Activated T-cell treated with anti-CD3 and anti-CD28 coated beads, Interleukin-2, amount 50 U/mL, for 72 hours (primary cell): ENCODE measurements at regions not wholly inside any gene's neighbourhood (a gene's known extent, or its start where the extent isn't known, plus 50 kb on each side); places are given as distances from the start of the nearest gene placed in this dataset.

Experiments
- ATAC-seq, 2 donors: fragments of 150-1000 bp; cut with Tn5 transposase; replicated peaks in 1 of 2; 2 replicates each; pipeline ENCODE4 v1.10.0; 2021; ENCODE audit warnings: moderate library complexity in 2 of 2, mild to moderate bottlenecking in 1 of 2
- DNase-seq, 2 donors: peaks; one replicate each; pipeline ENCODE4 v3.0.0; 2021 to 2022; ENCODE audit warnings: mixed read lengths in 1 of 2
- H3K27ac Mint-ChIP-seq: one replicate; pipeline ENCODE4 v1.8.0; 2022; ENCODE audit warnings: mild to moderate bottlenecking, moderate library complexity, mixed read lengths
- H3K27me3 Mint-ChIP-seq: one replicate; pipeline ENCODE4 v1.8.0; 2022; ENCODE audit warnings: low read depth, mixed read lengths
- H3K36me3 Mint-ChIP-seq, 2 donors: one replicate each; pipeline ENCODE4 v1.8.0; 2022; ENCODE audit warnings: mixed read lengths in 2 of 2, mild to moderate bottlenecking in 1 of 2; ENCODE audit not compliant: insufficient read depth in 2 of 2
- H3K4me1 Mint-ChIP-seq: one replicate; pipeline ENCODE4 v1.8.0; 2022; ENCODE audit warnings: low read depth, mixed read lengths
- H3K4me3 Mint-ChIP-seq, 2 donors: one replicate each; pipeline ENCODE4 v1.8.0; 2022; ENCODE audit warnings: mild to moderate bottlenecking in 2 of 2, mixed read lengths in 2 of 2, moderate library complexity in 2 of 2
- H3K9me3 Mint-ChIP-seq, 2 donors: one replicate each; pipeline ENCODE4 v1.8.0; 2022; ENCODE audit warnings: mixed read lengths in 2 of 2

DNA sequence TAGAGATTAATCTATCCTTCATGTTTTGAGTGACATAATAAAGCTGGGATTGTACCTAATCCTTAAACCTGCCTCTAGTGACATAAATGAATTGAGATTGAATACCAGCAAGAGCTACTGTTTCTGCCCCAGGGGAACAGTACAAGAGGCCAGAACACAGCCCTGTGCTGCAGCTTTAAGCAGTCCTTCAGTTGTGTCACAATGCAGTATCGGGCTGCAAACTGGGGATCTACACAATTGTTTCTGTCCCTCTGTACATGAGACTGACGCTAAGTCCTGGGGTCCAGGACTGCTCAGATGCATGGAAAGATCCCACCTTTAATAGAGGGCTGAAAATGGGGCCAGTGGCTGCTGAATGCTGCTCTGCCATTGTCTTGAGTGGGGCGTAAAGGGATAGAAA, 87.5 kb downstream of the MINAR1 start:
- Mint-ChIP-seq H3K4me3 (no peak overlapping the region), H3K9me3 (no peaks in the 10 kb centered on the region), H3K36me3 (no peaks in the 10 kb centered on the region), H3K27ac (no peak overlapping the region), H3K27me3 (peaks cover 20% of the 10 kb centered on the region), H3K4me1 (no peaks in the 10 kb centered on the region)
- no peak for ATAC-seq
- DNase-seq, result no peak

DNA sequence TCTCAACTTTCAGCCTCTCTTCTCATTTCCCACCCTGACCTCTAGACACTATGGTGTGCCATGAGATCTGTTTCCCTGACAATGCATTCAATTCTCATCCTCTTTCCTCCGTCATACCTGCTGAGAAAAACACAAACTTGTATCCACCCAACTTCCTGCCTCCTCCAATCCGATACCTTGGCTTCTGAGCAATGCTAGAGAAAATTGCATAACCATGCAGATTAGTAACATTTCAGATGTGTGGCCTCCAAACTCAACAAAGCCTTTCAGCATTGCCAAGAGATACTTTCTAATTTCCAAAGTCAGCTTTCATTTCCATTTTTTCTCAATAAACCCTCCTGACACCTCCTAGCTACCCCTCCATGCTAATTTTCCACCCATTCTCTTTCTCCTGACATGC, 88.5 kb downstream of the MINAR1 start:
- Mint-ChIP-seq H3K9me3 (no peaks in the 10 kb centered on the region), H3K4me1 (no peaks in the 10 kb centered on the region), H3K27me3 (peaks cover 20% of the 10 kb centered on the region), H3K27ac (no peak overlapping the region), H3K4me3 (no peak overlapping the region), H3K36me3 (no peaks in the 10 kb centered on the region)
- ATAC-seq, result no peak
- DNase-seq, result no peak

DNA sequence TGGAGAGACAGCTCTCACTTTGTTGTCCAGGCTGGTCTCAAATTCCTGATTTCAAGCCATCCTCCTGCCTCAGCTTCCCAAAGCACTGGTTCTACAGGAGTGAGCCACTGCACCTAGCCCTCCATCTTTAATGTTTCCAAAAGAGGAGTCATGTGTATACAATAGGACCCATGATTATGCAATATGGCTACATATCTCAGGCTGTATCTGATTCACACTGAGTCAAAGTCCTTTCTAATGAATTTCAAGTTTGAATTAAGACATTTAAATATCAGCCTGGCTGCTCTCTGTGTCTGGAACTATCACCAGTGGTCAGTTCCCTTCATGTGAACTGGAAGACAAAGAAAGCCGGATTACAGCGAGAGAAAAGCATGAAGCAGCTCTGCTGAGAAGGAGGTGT, 90.5 kb downstream of the MINAR1 start:
- Mint-ChIP-seq H3K9me3 (peaks cover 0 to 1% of the 10 kb centered on the region in 2 donors), H3K27me3 (peaks cover 14% of the 10 kb centered on the region), H3K4me3 (no peak overlapping the region), H3K4me1 (no peaks in the 10 kb centered on the region), H3K36me3 (no peaks in the 10 kb centered on the region), H3K27ac (no peak overlapping the region)
- DNase-seq (no peak), ATAC-seq (no peak)

DNA sequence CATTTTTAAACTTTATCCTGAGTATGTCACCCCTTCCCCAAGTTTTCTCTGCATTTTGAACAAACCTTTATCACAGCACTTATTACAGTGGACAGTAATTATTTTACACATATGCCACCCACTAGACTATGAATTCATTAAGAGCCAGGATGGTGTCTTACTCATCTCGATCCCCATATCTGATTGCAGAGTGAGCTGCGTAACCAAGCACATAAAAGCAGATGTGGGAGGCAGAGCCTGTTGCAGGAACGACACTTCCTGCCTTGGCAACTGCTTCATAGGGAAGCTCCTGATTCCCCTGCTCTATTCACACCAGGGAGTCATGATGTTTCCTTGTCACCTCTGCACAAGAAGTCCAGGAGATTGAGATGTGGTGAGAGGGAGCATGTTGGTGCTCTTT, 91.1 kb downstream of the MINAR1 start:
- H3K4me1 Mint-ChIP-seq, result no peaks in the 10 kb centered on the region
- ATAC-seq (no peak), DNase-seq (no peak)
- H3K9me3 Mint-ChIP-seq, result peaks cover 0 to 2% of the 10 kb centered on the region in 2 donors
- no peak overlapping the region for H3K4me3 Mint-ChIP-seq
- no peak overlapping the region for H3K27ac Mint-ChIP-seq
- H3K36me3 Mint-ChIP-seq, result no peaks in the 10 kb centered on the region
- H3K27me3 Mint-ChIP-seq, result peaks cover 15% of the 10 kb centered on the region

DNA sequence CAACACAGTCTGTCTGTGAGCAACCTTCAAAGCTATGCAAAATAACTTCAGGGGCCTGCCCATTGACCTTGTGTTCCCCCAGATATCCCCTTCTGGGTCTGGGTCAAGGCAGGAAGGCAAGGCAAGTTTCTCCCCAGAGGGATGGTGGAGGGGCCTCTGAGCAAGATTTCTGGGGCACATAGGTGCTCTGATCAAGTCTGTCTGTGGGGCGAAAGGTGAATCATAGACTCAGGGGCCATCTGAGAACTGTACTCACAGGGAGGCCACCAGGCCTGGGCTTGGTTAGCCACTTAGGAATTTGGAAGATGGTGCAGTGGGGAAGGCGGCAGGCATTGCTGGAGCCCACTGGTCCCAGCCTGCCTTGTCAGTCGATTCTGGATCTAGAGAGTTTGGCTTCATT, 92.4 kb downstream of the MINAR1 start:
- no peaks in the 10 kb centered on the region for H3K4me1 Mint-ChIP-seq
- ATAC-seq, result no peak

DNA sequence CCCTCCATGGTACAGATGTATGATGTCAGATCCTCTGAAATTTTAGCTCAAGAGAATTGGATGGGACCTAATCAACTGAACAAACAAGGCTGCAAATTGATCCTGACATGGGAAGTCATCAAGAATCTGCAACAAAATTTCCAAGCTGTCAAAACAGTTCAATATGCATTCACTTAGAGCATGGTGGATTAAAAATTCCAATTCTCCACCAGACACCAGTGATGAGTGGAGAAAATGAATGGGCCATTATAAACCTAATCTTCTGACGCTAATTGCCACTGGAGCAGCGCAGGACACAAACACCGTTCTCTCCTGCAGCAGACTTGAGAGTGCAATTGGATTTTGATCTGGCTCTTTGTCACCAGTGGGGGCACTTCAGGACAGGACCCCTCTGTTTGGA, 94.2 kb downstream of the MINAR1 start:
- ATAC-seq (no peak), DNase-seq (no peak)
- peaks cover 24% of the 10 kb centered on the region for H3K27me3 Mint-ChIP-seq
- no peak overlapping the region for H3K27ac Mint-ChIP-seq
- no peaks in the 10 kb centered on the region for H3K4me1 Mint-ChIP-seq
- peaks cover 0 to 2% of the 10 kb centered on the region in 2 donors for H3K9me3 Mint-ChIP-seq
- no peak overlapping the region for H3K4me3 Mint-ChIP-seq
- no peaks in the 10 kb centered on the region for H3K36me3 Mint-ChIP-seq

More for the DNA sequence above, 92.4 kb downstream of the MINAR1 start:
- Mint-ChIP-seq H3K4me3 (no peak overlapping the region), H3K9me3 (peaks cover 0 to 2% of the 10 kb centered on the region in 2 donors), H3K27me3 (peaks cover 25% of the 10 kb centered on the region), H3K36me3 (no peaks in the 10 kb centered on the region), H3K27ac (no peak overlapping the region)
- no peak for DNase-seq

DNA sequence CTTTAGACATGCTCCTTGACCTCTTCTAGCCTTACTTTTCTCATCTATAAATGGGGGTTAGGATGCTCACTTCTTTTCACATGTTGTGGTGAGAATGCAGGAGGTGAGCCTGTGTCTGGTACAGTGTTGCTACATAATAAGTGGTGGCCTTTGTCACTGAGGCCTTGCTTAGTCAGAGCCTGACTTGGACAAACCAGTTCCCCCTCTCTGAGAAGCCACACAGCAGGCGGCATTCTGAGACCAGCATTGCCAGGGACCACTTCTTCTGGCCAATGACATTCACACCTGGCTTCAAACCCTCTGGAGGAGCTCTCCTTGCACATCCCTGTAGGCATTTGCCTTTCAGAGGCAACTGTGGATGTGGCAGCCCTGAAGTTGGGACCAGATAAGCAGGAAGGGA, 95.7 kb downstream of the MINAR1 start:
- peaks cover 22% of the 10 kb centered on the region for H3K27me3 Mint-ChIP-seq
- DNase-seq, result no peak

DNA sequence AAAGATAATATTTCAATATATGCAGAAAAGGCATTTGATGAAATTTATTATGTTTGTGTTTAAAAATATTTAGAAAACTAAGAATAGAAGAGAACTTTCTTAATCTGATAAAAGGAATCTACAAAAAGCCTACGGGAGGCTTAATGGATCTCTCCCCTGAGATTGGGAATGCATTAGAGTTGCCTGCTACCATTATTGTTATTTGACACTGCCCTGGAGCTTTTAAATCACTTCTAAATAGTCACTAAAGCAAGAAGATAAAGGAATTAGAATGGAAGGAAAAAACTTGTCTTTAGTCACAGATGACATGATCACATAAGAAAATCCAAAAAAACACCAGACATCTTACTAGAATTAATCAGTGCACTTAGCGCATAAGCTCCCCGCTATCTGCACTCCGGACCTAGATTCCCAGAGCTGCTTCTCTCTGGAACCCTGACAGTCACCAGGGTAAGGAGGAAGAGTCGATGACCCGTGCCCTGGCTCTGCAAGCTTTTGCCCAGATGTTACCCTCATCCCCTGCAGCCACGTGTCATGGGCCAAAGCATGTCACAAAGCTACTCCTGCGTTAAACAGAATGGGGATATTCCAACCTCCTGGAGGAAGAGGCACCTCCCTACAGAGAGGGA, 97.1 kb downstream of the MINAR1 start:
- Mint-ChIP-seq H3K4me1 (no peaks in the 10 kb centered on the region), H3K4me3 (no peak overlapping the region), H3K27me3 (peaks cover 22% of the 10 kb centered on the region), H3K36me3 (no peaks in the 10 kb centered on the region), H3K27ac (no peak overlapping the region), H3K9me3 (peaks cover 0 to 2% of the 10 kb centered on the region in 2 donors)
- DNase-seq (no peak), ATAC-seq (no peak)

More for the DNA sequence above, 95.7 kb downstream of the MINAR1 start:
- ATAC-seq, result no peak
- no peaks in the 10 kb centered on the region for H3K4me1 Mint-ChIP-seq
- peaks cover 0 to 2% of the 10 kb centered on the region in 2 donors for H3K9me3 Mint-ChIP-seq
- H3K36me3 Mint-ChIP-seq, result no peaks in the 10 kb centered on the region
- H3K27ac Mint-ChIP-seq, result no peak overlapping the region
- H3K4me3 Mint-ChIP-seq, result no peak overlapping the region

DNA sequence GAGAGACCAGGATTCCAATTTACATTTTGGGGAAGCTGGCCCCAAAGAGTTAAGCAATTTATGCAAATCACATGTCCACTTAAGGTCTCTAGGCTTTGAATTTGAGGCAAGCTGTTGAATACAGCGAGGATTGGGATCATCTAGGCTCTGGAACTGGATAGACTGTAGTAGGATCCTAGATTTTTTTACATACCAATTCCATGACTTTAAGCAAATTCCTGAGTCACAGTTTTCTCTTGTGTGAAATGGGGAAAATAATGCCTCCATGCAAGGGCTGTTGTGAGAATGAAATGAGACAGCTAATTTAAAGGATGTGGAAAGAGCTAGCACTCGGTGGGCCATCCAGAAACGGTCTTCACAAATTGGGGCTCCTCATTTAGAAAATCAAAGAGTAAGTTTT, 103.4 kb downstream of the MINAR1 start:
- no peak overlapping the region for H3K4me3 Mint-ChIP-seq
- no peak overlapping the region for H3K27ac Mint-ChIP-seq

DNA sequence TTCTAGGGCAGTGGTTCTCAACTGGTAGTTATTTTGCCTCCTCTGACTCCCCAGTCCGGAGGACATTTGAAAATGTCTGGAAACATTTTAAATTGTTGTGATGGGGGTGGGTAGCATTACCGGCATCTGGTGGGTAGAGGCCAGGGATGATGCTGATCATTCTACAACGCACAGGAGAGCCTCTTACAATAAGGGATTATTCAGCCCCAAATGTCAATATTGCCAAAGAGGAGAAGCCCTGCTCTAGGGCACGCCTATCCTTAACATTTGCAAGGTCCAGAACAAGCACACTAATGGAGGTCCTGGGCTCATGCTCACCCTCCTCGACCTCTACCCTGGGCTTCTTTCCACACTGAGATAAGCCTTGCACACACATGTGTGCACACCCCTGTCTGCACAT, 106.4 kb downstream of the MINAR1 start:
- H3K4me3 Mint-ChIP-seq, result no peak overlapping the region
- H3K9me3 Mint-ChIP-seq, result no peaks in the 10 kb centered on the region
- no peak overlapping the region for H3K27ac Mint-ChIP-seq
- DNase-seq (no peak), ATAC-seq (no peak)
- peaks cover 17% of the 10 kb centered on the region for H3K27me3 Mint-ChIP-seq
- H3K4me1 Mint-ChIP-seq, result no peaks in the 10 kb centered on the region
- H3K36me3 Mint-ChIP-seq, result no peaks in the 10 kb centered on the region

More for the DNA sequence above, 103.4 kb downstream of the MINAR1 start:
- H3K9me3 Mint-ChIP-seq, result no peaks in the 10 kb centered on the region
- H3K36me3 Mint-ChIP-seq, result no peaks in the 10 kb centered on the region
- DNase-seq (no peak), ATAC-seq (no peak)
- no peaks in the 10 kb centered on the region for H3K4me1 Mint-ChIP-seq
- H3K27me3 Mint-ChIP-seq, result peaks cover 18% of the 10 kb centered on the region

DNA sequence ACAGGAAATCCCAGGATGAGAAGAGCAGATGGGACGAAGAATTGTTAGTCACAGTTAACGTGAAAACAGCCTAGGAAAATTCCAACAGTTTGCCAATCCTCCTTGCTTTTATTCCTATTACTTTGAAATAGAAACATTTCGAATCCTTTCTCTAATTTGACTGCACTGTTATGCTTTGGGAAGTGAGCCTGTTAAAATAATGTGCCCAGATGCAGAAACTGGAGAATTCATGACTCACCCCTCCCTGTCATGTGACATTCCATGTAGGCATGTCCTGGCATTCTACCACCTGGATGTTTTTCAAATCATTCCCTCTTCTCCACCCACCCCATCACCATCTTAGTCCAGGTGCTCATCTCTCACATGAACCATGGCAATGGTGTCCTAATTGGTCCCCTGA, 107.3 kb downstream of the MINAR1 start:
- H3K4me3 Mint-ChIP-seq, result no peak overlapping the region
- H3K27ac Mint-ChIP-seq, result no peak overlapping the region

DNA sequence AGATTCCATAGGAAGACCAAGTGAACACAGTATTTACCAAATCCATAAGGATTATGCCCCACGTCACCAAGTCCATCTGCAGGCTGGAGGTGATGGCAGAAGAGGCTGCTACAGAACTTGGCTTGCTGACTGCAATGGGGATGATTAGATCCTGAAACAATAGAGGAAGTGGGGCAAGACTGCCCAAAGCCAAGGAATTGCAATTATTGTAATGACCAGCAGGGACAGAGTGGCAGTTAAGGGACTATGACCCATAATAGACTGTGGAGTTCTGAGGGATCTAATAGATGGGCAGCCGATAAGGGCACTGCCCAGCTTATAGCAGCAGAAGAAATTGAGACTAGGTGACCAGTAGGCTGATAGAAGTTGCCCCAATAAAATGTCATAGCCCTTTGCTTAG, 108.4 kb downstream of the MINAR1 start:
- no peak for DNase-seq
- Mint-ChIP-seq H3K27ac (no peak overlapping the region), H3K36me3 (no peaks in the 10 kb centered on the region), H3K4me1 (no peaks in the 10 kb centered on the region), H3K4me3 (no peak overlapping the region), H3K27me3 (peaks cover 20% of the 10 kb centered on the region), H3K9me3 (no peaks in the 10 kb centered on the region)
- no peak for ATAC-seq

More for the DNA sequence above, 107.3 kb downstream of the MINAR1 start:
- Mint-ChIP-seq H3K27me3 (peaks cover 17% of the 10 kb centered on the region), H3K9me3 (no peaks in the 10 kb centered on the region), H3K4me1 (no peaks in the 10 kb centered on the region), H3K36me3 (no peaks in the 10 kb centered on the region)
- ATAC-seq (no peak), DNase-seq (no peak)

DNA sequence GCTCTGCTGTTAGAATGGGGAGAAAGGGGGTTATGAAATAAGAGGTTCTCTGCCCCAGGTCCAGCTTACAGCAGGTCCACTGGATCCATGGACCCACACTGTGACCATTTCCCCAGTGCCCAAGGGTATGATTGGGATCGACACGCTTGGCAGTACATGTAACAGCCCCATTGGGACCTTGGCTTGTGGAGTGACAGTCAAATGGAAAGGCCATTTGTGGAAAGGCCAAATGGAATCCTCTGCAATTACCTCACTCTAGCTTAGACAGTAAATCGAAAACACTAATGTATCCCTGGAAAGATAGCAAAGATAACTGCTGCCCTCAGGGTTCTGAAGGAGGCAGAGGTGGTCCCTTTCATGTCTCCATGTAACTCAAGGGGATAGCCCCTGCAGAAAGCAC, 109.1 kb downstream of the MINAR1 start:
- ATAC-seq (no peak), DNase-seq (no peak)
- Mint-ChIP-seq H3K36me3 (no peaks in the 10 kb centered on the region), H3K27me3 (peaks cover 26% of the 10 kb centered on the region), H3K4me1 (no peaks in the 10 kb centered on the region), H3K27ac (no peak overlapping the region), H3K4me3 (no peak overlapping the region), H3K9me3 (no peaks in the 10 kb centered on the region)

DNA sequence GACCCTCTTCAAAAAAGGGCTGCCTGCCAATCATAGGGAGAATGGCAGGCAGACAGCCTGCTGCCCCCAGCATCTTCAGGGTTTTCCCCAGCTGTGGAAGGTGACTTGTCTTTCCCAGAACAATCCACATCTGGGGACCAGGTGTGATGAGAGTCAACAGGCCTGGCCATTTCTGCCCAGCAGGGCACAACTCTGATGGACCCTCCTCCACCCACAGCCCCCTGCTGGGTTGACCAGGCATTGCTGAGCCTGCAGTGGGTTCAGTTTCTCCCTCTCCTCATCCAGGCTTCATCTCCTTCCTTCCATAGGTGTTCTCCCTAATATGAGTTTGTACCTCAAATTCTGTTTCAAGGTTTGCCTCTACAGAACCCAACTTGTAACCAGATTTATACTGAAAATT, 111.0 kb downstream of the MINAR1 start:
- Mint-ChIP-seq H3K9me3 (no peaks in the 10 kb centered on the region), H3K27ac (no peak overlapping the region), H3K4me1 (no peaks in the 10 kb centered on the region), H3K36me3 (no peaks in the 10 kb centered on the region), H3K27me3 (peaks cover 18% of the 10 kb centered on the region), H3K4me3 (no peak overlapping the region)
- ATAC-seq, result no peak
- no peak for DNase-seq
